VCaP (cell line): ENCODE measurements at regions not wholly inside any gene's neighbourhood (a gene's known extent, or its start where the extent isn't known, plus 50 kb on each side); places are given as distances from the start of the nearest gene placed in this dataset.
"Not testable (repeated sequence)": the region's sequence is repeated elsewhere in the genome, so short reads cannot be mapped to it uniquely, and the experiment has no call there.

Source experiments
- H3K27ac ChIP-seq: fragments of 450-650 bp; 2 replicates; pipeline ENCODE4 v1.5.1; 2017
- TF ChIP-seq, protein P1 (sequence below): fragments of 450-650 bp; conservative IDR thresholded peaks from 2 replicates; pipeline ENCODE4 v1.5.1; 2017; ENCODE audit warnings: mild to moderate bottlenecking, moderate library complexity

DNA sequence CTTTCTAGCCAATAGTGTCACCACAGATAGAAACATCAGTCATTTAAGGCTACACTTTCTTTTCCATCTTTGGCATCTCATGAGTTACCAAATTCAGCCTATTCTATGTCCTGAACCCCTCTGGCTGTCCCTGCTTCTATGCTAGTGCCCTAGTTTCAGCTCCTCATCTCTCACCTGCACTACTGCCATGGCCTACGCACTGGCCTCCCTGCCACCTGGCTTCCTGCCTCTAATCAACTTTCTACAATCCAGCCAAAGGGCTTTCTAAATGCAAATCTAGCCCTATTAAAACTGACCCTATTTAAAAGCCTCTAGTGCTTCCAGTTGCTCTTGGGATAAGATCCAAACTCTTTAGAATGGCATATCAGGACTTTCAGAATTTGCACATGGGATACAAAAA is 482.9 kb downstream of the TMEM38B start:
- TF ChIP-seq, protein P1, sequence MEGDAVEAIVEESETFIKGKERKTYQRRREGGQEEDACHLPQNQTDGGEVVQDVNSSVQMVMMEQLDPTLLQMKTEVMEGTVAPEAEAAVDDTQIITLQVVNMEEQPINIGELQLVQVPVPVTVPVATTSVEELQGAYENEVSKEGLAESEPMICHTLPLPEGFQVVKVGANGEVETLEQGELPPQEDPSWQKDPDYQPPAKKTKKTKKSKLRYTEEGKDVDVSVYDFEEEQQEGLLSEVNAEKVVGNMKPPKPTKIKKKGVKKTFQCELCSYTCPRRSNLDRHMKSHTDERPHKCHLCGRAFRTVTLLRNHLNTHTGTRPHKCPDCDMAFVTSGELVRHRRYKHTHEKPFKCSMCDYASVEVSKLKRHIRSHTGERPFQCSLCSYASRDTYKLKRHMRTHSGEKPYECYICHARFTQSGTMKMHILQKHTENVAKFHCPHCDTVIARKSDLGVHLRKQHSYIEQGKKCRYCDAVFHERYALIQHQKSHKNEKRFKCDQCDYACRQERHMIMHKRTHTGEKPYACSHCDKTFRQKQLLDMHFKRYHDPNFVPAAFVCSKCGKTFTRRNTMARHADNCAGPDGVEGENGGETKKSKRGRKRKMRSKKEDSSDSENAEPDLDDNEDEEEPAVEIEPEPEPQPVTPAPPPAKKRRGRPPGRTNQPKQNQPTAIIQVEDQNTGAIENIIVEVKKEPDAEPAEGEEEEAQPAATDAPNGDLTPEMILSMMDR = no peak
- no peak overlapping the region for H3K27ac ChIP-seq

GRCh38 chr9:106179191-106179590 is 484.9 kb downstream of the TMEM38B start:
- peak overlapping the region; percentile 59 for H3K27ac ChIP-seq
- TF ChIP-seq, protein P1 = no peak

DNA sequence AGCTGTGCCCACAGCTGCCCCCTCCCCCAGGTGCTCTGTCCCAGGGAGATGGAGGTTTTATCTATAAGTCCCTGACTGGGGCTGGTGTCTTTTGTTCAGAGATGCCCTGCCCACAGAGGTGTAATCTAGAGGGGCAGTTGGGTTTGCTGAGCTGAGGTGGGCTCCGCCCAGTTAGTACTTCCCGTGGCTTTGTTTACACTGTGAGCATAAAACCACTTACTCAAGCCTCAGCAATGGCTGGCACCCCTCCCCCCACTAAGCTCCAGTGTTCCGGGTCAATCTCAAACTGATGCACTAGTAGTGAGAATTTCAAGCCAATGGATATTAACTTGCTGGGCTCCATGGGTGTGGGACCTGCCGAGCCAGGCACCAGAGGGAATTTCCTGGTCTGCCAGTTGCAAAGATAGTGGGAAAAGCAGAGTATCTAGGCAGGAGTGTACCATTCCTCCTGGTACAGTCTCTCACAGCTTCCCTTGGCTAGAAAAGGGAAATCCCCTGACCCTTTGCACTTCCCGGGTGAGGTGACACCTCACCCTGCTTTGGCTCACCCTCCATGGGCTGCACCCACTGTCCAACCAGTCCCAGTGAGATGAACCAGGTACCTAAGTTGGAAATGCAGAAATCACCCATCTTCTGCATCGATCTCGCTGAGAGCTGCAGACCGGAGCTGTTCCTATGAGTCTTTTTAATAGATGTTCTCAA is 509.6 kb downstream of the TMEM38B start:
- H3K27ac ChIP-seq = not testable (repeated sequence)

DNA sequence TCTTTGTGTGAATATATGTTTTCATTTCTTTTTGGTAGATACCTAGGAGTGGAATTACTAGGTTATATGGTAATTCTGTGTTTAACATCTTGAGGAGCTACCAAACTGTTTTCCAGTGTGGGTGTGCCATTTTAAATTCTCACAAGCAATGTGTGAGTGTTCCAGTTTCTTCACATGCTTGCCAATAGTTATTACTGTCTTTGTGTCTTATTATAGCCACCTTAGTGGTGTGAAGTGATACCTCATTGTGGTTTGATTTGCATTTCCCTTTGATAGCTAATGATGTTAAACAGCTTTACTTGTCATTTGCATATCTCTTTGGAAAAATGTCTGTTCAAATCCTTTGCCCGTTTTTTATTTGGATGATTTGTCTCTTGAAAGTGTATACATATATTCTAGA is 513.0 kb downstream of the TMEM38B start:
- no peak overlapping the region for H3K27ac ChIP-seq
- TF ChIP-seq, protein P1 = no peak

DNA sequence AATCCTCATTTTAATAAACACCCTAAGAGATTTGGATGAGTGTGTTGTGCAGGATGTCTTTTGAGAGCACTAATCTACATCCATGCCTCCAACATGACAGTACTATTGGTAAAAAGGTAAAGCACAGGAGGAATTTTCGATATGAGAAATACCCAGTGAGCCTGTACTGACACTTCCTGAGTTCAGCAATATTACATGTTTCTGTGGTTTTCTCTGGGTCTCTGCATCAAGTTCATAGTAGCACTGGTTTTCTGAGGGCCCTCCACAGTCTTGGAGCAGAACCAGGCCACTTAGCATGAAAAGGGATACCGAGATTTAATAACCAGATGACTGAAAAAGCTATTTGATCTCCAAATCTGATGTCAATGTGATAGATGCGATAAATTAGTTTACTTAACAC is 524.1 kb downstream of the TMEM38B start:
- TF ChIP-seq, protein P1 = no peak
- no peak overlapping the region for H3K27ac ChIP-seq

DNA sequence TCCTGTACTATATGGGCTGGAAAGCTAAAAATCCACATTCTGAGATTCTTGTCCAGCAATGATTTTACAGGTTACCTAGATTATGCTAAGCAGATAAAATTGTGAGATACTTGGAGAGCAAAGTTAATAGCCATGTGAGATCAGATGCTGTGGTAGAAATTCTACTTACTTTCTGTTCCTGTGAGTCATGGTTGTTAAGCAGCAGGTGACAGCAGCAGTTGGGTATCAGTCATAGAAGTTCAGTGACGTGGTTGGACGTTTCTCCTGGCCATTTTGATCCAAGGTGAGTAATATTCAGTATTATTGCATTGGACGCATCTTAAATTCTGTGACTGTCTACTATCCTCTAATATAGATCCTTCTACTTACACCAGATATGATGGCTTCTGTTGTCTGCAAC is 524.5 kb downstream of the TMEM38B start:
- TF ChIP-seq, protein P1 = no peak
- no peak overlapping the region for H3K27ac ChIP-seq

DNA sequence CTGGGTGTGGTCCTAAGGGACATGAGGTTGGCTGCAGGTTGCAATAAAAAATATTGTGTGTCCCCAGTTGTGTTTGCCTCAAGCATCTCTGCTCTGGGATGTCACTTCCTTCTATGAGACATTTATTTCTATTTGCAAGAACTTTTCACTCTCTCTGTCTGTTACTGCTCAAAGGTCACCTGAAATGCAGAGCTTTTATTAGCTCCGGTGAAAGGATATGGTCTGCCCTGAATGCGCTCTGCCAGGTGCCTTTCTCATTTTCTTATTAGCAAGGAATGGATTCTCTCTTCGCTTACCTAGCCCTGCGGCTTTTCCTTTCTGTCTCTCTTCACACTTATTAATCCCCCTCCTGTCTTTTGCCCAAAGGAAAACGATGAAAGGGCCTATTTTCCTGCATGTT is 526.1 kb downstream of the TMEM38B start:
- H3K27ac ChIP-seq = no peak overlapping the region
- TF ChIP-seq, protein P1 = no peak

DNA sequence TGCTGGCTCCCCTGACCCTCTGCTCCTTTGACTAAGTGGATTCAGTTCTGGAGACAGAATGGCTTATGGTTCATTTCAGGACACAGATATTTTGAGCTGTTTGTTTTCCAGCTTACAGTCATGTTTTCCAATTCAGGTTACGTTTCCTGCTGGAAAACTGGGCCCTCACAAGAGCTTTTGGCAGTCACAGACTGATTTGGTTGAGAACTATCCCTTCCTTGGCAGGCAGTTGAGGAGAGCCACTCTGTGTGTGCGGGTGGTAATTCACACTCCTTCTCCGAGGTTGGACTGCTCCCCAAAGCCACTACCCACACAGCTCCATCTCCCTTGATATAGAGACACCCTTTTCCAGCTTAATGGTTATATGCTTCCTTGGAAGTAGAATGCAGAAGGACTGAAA is 534.5 kb downstream of the TMEM38B start:
- H3K27ac ChIP-seq = no peak overlapping the region
- TF ChIP-seq, protein P1 = no peak
